ENCODE measurements at regions not wholly inside any gene's neighbourhood (a gene's known extent, or its start where the extent isn't known, plus 50 kb on each side); places are given as distances from the start of the nearest gene placed in this dataset.

DNA sequence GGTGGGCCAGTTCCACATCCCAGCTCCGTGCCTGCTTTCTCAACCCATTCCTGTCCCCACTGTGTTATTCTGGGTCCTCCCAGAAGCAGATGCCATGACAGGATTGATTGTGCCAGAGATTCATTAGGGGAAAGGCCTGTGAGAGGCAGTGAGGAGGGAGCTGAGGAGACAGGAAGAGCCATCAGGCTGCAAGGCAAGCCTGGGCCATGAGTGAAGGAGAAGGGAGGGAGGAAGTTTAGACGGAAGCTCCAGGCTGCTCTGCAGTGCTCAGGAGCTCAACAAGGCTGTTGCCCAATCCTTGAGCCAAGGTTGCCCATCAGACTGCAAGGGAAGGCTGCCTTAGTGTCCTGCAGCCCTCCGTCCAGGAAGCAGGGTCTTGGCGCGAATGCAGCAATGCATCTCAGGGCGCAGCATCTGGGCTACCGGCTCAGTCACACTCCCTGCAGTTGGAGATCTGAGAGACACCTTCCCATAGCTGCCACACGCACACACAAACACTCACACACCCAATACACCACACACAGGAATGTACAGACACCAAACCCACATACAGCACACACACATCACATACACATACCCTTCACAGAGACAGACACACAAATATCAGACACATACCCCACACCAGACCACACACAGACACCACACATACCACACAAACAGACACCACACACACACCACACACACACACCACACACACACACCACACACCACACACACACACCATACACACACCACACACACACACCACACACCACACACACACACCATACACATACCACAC lies 139.5 kb upstream of the NDUFV2 start:
- Histone ChIP-seq H3K79me2 (ENCODE audit: insufficient read depth, low read depth, low read length) (no peaks in the 10 kb centered on the region), H3K4me1 (ENCODE audit: insufficient read depth, low read length, poor library complexity, severe bottlenecking) (peaks cover 23% of the 10 kb centered on the region), H3K4me3 (ENCODE audit: low read depth, low read length, poor library complexity, severe bottlenecking) (no peak overlapping the region), H4K20me1 (ENCODE audit: insufficient read depth, low read length) (no peaks in the 10 kb centered on the region), H2AFZ (ENCODE audit: low read length) (no peak overlapping the region; the same call in 1 of the 2 replicates), H3K27ac (ENCODE audit: low read depth, low read length, poor library complexity, severe bottlenecking) (no peak overlapping the region), H3K4me2 (ENCODE audit: low read length) (no peak overlapping the region), H3K9me2 (ENCODE audit: insufficient read depth, low read length) (no peaks in the 10 kb centered on the region), H3K36me3 (ENCODE audit: insufficient read depth, low read length) (no peaks in the 10 kb centered on the region), H3K9me3 (ENCODE audit: low read length) (no peaks in the 10 kb centered on the region)
- POLR2A ChIA-PET = interaction anchor here (0.6 to 1.4 kb wide), 3 partner anchors 25 to 561 kb away, joined by 3 to 4 read pairs (median 3); no protein-coding TSS in a partner anchor
- intact Hi-C loops (cut with micrococcal nuclease; ENCODE audit: unreplicated experiment) = no loop called here
- TF ChIP-seq EZH2phosphoT487 (IDR thresholded peaks at IDR 0.05; ENCODE audit: borderline replicate concordance, low read depth, low read length) = no peak
- no peak for TF ChIP-seq CTCF (conservative IDR thresholded peaks at IDR 0.05; ENCODE audit: low read length)
- CTCF ChIA-PET (ENCODE audit: unreplicated experiment) = interaction anchor here (0.8 kb wide), 1 partner anchor 11 kb away, joined by 3 read pairs; no protein-coding TSS in a partner anchor
- no peak for DNase-seq (ENCODE audit: low spot score)
- no TSS peak for BruUV-seq (replicated peaks)

DNA sequence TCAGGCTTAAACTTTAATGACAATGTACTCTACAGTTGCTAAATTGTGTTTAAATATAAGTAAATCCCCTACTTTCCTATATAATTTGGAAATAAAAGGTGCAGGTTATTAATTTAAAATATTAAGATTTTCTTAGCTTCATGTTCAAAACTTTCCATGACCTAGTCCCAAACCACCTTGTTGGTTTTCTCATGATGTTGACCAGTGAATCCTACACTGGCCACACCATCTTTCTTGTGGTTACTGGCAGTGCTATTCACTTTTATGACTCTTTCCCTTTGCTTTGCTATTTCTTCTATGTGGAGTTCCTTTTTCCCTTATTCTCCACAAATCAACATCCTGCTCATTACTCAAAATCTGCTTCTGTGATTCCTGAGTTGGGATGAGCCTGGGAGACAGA lies 138.6 kb upstream of the NDUFV2 start:
- H4K20me1 ChIP-seq (ENCODE audit: insufficient read depth, low read length) = no peaks in the 10 kb centered on the region
- H3K79me2 ChIP-seq (ENCODE audit: insufficient read depth, low read depth, low read length) = no peaks in the 10 kb centered on the region
- H3K4me3 ChIP-seq (ENCODE audit: low read depth, low read length, poor library complexity, severe bottlenecking) = no peak overlapping the region
- BruUV-seq (replicated peaks) = no TSS peak
- ChIA-PET POLR2A (no interaction called here), CTCF (ENCODE audit: unreplicated experiment) (no interaction called here)
- TF ChIP-seq CTCF (conservative IDR thresholded peaks at IDR 0.05; ENCODE audit: low read length) (no peak), EZH2phosphoT487 (IDR thresholded peaks at IDR 0.05; ENCODE audit: borderline replicate concordance, low read depth, low read length) (no peak)
- H3K4me2 ChIP-seq (ENCODE audit: low read length) = no peak overlapping the region
- DNase-seq (ENCODE audit: low spot score) = no peak
- H2AFZ ChIP-seq (ENCODE audit: low read length) = no peak overlapping the region
- peaks cover 26% of the 10 kb centered on the region for H3K4me1 ChIP-seq (ENCODE audit: insufficient read depth, low read length, poor library complexity, severe bottlenecking)
- H3K9me3 ChIP-seq (ENCODE audit: low read length) = no peaks in the 10 kb centered on the region
- H3K9me2 ChIP-seq (ENCODE audit: insufficient read depth, low read length) = no peaks in the 10 kb centered on the region
- H3K36me3 ChIP-seq (ENCODE audit: insufficient read depth, low read length) = no peaks in the 10 kb centered on the region
- no peak overlapping the region for H3K27ac ChIP-seq (ENCODE audit: low read depth, low read length, poor library complexity, severe bottlenecking)
- intact Hi-C loops (cut with micrococcal nuclease; ENCODE audit: unreplicated experiment) = no loop called here

DNA sequence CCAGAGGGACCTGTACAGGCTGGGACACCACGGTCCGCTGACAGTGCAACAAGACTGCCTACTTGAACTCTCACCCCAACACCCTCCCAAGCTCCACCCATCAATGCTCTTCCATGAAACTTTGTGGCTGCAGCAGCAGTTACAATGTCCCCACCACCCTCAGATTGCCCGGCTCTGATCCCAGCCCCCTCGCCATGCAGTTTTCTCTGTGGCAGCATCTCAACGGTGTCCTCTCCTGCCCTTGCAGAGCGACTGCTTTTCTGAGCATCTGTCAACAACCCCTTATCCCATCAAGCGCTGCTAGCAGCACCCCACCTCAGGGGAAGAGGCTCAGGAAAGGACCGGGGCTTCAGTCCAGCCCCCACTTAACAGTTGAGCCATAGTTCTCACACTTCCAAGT lies 137.1 kb upstream of the NDUFV2 start:
- H3K4me3 ChIP-seq (ENCODE audit: low read depth, low read length, poor library complexity, severe bottlenecking) = no peak overlapping the region

More for the DNA sequence above, 137.1 kb upstream of the NDUFV2 start:
- H3K4me2 ChIP-seq (ENCODE audit: low read length) = no peak overlapping the region
- no peaks in the 10 kb centered on the region for H3K9me3 ChIP-seq (ENCODE audit: low read length)
- BruUV-seq (replicated peaks) = no TSS peak
- H3K36me3 ChIP-seq (ENCODE audit: insufficient read depth, low read length) = no peaks in the 10 kb centered on the region
- DNase-seq (ENCODE audit: low spot score) = no peak
- H2AFZ ChIP-seq (ENCODE audit: low read length) = no peak overlapping the region
- POLR2A ChIA-PET = interaction anchor here (1.7 kb wide), 1 partner anchor 14 kb away, joined by 10 read pairs; no protein-coding TSS in a partner anchor
- no peak overlapping the region for H3K27ac ChIP-seq (ENCODE audit: low read depth, low read length, poor library complexity, severe bottlenecking)
- H3K9me2 ChIP-seq (ENCODE audit: insufficient read depth, low read length) = no peaks in the 10 kb centered on the region
- CTCF ChIA-PET (ENCODE audit: unreplicated experiment) = no interaction called here
- H3K4me1 ChIP-seq (ENCODE audit: insufficient read depth, low read length, poor library complexity, severe bottlenecking) = peaks cover 32% of the 10 kb centered on the region
- intact Hi-C loops (cut with micrococcal nuclease; ENCODE audit: unreplicated experiment) = no loop called here
- TF ChIP-seq EZH2phosphoT487 (IDR thresholded peaks at IDR 0.05; ENCODE audit: borderline replicate concordance, low read depth, low read length) (no peak), CTCF (conservative IDR thresholded peaks at IDR 0.05; ENCODE audit: low read length) (no peak)
- H3K79me2 ChIP-seq (ENCODE audit: insufficient read depth, low read depth, low read length) = no peaks in the 10 kb centered on the region
- H4K20me1 ChIP-seq (ENCODE audit: insufficient read depth, low read length) = no peaks in the 10 kb centered on the region

Measured in OCI-LY7 (cell line).